K562 (cell line): ENCODE measurements at regions not wholly inside any gene's neighbourhood (a gene's known extent, or its start where the extent isn't known, plus 50 kb on each side); places are given as distances from the start of the nearest gene placed in this dataset.

Experiments
- ATF7 ChIP-seq: fragments of 450-650 bp; IDR thresholded peaks from 2 replicates; pipeline ENCODE4 v1.7.1; 2014; ENCODE audit warnings: mild to moderate bottlenecking, moderate library complexity
- EP300 ChIP-seq: IDR thresholded peaks from 2 replicates; pipeline ENCODE4 v1.6.1; 2012; ENCODE audit warnings: low read length, improper control_type of control experiment
- MITF ChIP-seq: IDR thresholded peaks from 2 replicates; pipeline ENCODE4 v1.6.1; 2014; ENCODE audit warnings: antibody characterized with exemption
- PTBP1 ChIP-seq: fragments of 200-400 bp; formaldehyde crosslinking; IDR thresholded peaks from 2 replicates; pipeline ENCODE4 v1.6.1; 2017; ENCODE audit warnings: low read depth, low read length
- RCOR1 ChIP-seq, 2 experiments: IDR thresholded peaks; 2 replicates each; pipeline ENCODE4 v1.6.1; 2012; ENCODE audit warnings: low read depth in 2 of 2, low read length in 2 of 2, borderline replicate concordance in 1 of 2, improper control_type of control experiment in 1 of 2
- ZNF280B ChIP-seq: fragments of 250-450 bp; sonication (Bioruptor Pico); IDR thresholded peaks from 2 replicates; pipeline ENCODE4 v1.5.1; 2021; ENCODE audit warnings: mild to moderate bottlenecking
- ZNF639 ChIP-seq, 2 experiments: fragments of 200-800 bp in 1 of 2; sonication (Bioruptor generic) in 1 of 2; sonication (generic) in 1 of 2; formaldehyde crosslinking in 1 of 2; IDR thresholded peaks in 1 of 2; conservative IDR thresholded peaks in 1 of 2; 2 replicates each; pipeline versions ENCODE4 v1.5.0 to v1.6.1; 2016 to 2020; ENCODE audit warnings: missing compliant biosample characterization in 1 of 2, missing genetic modification characterization in 1 of 2, missing genetic modification reagents in 1 of 2

GRCh38 chr1:8203551-8203950, 114.4 kb upstream of the SLC45A1 start:
- TF ChIP-seq ZNF639 (CRISPR knock-in tag; conservative IDR thresholded peaks at IDR 0.05 in 1 of 2, IDR thresholded peaks at IDR 0.05 in 1 of 2) (no peak), ZNF280B (CRISPR knock-in tag) (no peak), PTBP1 (no peak), EP300 (no peak), MITF (no peak), ATF7 (no peak), RCOR1 (IDR thresholded peaks at IDR 0.05; ENCODE audit: borderline replicate concordance in 1 of 2, low read depth in 2 of 2, low read length in 2 of 2) (no peak)
